NCI-H146 (cell line): ENCODE measurements at regions not wholly inside any gene's neighbourhood (a gene's known extent, or its start where the extent isn't known, plus 50 kb on each side); places are given as distances from the start of the nearest gene placed in this dataset.

Experiments
- DNase-seq: peaks from one replicate; lab custom pipeline; 2025; lab: John Stamatoyannopoulos, UW

DNA sequence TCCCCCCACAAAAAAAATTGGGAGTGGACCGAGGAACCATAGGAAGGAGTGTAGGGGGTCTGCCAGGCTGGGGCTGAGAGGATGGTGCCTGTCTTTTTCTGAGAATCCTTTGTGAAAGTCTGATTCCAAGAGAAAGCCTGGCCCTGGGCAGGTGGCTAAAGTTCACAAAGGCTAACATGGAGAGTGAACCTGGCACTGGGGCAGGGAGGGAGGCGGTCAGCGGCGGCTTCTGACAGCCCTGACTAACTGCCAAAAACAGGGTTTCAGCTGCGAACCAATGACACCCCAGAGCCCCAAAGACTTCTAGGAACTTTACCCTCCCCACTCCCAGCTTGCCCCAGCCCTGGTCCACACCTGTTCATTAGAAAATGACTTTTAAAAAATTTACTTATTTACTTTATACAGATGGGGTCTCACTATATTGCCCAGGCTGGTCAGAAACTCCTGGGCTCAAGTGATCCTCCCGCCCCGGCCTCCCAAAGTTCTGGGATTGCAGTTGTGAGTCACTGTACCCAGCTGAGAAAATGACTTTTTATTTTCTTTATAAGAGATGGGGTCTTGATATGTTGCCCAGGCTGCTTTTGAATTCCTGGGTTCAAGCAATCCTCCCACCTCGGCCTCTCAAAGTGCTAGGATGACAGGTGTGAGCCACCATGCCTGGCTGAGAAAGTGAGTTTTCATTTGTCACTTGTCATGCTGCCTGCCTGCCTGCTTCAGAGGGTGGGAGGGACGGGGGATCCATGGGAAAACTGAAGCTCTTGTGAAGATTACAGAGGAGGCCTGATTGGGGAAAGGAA is 61.0 kb upstream of the DUSP5 start:
- DNase-seq, result no peak

DNA sequence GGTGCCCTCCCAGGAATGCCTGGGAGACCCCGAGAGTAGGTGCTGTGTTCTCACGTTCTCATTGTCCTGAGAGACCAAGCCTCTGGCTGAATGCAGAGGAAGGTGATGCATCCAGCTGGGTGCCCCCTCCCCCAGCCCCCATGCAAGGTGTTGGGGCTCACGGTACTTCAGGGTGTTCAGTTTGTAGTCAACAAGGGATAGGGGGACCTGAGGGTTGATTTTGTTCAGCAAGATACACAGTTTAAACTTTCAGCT is 60.4 kb upstream of the DUSP5 start:
- DNase-seq, result no peak

DNA sequence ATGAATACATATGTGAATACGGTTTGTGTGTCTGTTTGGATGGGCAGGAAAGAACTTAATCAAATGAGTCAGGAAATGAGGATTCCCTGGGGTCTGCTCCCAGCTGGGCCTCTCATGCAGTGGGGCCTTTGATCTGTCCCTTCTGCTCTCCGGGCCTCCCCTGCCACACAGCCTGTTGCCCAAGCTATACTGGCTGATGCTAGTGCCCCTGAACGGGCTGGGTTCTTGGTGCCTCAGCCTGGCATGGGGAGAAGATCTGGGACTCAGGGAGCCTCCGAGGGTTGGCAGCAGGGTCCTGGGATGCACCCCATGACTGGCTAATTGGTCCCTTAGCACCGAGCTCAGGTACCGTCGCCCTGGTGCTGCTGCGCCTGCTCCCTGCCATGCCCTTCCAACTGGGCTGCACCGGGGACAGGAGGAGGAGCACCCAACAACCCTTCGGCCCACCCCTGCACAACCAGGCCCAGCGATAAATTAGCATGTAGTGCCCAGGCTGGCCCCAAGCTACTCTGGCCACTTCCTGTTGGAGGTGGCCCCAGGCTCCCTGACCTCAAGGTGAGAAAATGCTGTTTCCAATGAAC is 59.9 kb upstream of the DUSP5 start:
- DNase-seq, result no peak

DNA sequence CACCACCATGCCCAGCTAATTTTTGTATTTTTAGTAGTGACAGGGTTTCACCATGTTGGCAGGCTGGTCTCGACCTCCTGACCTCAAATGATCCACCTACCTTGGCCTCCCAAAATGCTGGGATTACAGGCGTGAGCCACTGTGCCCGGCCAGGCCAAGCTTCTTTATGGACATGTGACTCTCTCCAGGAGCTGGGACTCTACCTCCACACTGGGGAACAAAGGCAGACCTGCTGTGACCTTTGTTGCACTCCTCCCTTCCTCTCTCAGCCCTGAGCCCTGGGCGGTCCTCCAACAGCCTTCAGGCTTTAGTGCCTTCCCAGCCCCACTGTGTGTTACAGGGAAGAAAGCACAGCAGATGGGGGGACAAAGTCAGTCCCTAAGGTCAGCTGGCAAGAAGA is 55.0 kb upstream of the DUSP5 start:
- DNase-seq, result no peak

DNA sequence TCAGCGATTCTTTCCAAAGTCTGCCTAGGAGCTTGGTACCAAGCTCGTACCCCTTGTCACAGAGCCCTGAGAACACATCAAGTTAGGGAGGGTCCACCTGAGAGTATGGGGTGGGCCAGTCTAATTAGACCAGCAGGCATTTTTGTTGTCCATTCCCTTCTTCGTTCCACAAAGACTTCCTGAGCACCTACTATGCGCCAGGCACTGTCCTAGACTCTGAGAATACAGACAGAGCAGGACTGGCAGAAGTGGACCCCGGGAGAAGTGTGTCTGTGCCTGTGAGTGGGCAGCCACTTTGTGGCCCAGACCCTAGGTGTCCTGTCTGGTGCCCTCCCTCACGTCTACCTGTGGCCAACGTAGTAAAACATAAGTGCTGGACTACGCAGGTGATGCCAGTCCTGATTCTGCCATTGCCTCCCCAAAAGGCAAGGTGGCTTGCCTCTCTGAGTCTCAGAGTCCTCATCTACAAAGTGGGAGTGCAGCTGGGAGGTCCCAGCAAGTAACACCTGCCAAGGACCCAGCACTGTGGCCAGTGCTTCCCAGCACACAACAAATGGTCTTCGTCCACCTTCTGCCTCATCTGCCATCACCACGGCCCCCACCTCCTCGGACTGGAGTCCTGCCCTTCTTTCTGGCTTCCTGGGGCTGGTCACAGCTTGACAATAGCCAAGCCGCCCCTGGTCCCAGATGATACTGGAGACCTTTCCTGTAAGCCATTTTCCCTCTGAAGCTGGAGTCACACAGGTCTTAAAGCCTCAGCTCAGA is 54.3 kb upstream of the DUSP5 start:
- no peak for DNase-seq

DNA sequence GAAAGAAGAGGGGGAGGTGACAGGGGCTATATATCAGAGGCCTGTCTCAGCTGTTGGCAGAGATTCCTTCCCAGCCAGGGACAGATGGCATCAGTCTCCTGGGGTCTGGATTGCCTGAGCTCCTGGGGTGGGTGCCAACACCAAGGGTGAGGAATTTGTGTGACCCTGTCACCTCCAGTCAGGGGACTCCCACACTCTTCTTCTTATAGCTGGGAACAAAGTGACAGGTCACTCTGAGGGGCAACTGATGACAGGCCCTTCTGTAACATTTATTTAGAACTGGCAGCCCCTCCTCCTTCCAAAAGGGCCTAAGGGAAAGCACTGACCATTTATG is 53.7 kb upstream of the DUSP5 start:
- no peak for DNase-seq

DNA sequence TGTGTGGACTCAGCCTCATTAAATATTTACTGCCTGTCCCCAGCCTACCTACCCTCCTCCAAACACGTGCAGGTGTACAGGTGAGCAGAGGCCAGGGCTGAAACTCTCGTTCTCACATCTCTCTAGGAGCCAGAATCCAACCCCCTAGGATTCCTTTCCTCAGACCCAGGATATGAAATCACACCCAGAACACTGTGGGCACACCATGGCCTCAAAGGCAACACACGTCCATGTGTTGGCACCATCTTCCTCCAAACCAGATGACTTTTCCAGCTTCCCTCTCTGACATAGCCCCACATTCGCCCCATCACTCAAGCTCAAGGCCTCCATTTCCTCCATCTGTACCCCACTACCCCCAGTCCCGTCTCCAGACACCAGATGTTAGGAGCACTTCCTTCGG is 51.8 kb upstream of the DUSP5 start:
- no peak for DNase-seq

DNA sequence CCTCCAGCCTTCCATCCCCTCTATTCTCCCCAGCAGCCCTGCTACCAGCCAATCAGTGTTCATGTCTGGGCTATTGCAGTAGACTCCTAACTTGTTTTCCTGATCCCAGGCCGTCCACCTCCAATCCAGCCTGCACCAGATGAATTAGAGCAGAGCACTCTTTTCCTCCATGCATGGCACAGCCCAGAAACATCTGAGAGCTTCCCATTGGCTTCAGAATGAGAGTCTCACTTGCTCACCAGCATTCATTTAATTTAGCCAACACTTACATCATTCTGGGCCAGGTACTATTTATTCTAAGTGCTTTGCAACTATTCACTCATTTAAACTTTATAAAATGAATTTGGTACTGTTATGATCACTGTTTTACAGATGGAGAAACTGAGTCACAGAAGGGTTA is 51.4 kb upstream of the DUSP5 start:
- no peak for DNase-seq

DNA sequence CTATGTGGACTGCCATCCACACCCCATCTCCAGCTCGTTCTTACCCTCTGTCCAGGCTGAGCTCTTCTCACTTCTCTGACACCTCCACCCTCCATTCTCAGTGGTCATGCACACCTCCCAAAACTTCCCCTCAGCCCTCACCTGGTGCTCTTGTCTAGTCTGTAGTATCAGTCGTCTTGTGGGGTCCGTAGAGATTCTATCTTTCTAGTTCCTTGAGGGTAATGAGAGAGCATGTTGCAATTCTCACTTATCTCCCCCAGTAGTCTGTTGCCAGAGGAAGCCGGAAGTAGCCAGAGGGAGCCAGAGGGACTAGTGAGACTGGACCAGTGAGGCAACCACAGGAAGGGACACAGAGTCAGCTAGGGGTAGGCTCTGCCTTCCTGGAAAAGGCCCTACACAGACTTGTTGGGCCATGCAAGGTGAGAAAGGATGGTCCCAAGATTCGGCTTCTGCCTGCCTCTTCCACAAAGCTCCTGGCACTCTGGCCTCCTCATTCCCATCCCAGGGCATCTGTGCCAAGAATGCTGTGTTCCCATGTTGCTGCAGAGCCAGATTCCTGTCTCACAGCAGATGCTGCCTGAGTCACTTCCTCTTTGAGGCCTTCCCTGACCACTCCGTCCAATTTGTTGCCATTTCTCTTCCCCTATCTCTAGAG is 50.6 kb upstream of the DUSP5 start:
- no peak for DNase-seq

DNA sequence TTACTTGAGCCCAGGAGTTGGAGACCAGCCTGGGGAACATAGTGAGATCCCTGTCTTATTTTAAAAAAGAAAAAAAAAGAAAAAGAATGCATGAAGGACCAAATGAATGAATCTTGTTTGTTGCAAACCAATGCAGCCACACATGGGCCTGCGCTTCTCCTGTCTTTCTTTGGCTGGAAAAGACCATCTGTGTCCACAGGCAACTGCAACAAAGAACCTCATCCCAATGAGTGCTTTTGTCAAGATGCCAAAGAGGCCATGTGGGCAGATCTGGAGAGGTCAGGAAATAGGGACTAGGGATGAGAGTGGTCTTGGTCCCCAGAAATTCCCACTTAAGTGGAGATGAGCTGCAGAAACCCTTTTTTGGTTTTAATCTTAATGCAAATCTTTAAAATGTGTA is 49.8 kb upstream of the DUSP5 start:
- no peak for DNase-seq
